H1 (cell line): ENCODE measurements at regions not wholly inside any gene's neighbourhood (a gene's known extent, or its start where the extent isn't known, plus 50 kb on each side); places are given as distances from the start of the nearest gene placed in this dataset.

Source experiments
- CTCF ChIA-PET: fragments of 300-600 bp; sonication (Branson Sonifier 250); formaldehyde crosslinking; loops from one replicate; lab custom pipeline; 2021; ENCODE audit not compliant: partially characterized antibody; lab: Charles Lee
- POLR2A ChIA-PET: fragments of 300-600 bp; sonication (Branson Sonifier 250); formaldehyde crosslinking; loops from one replicate; lab custom pipeline; 2021; ENCODE audit warnings: inconsistent platforms; ENCODE audit not compliant: partially characterized antibody; lab: Charles Lee
- DNase-seq, 2 experiments: peaks; one replicate each; pipeline versions ENCODE4 v3.0.0 to v3.0.0-alpha.2; 2010 to 2022; ENCODE audit warnings: low spot score in 2 of 2, low read depth in 1 of 2, mixed read lengths in 1 of 2
- FAIRE-seq: peaks from 2 replicates; lab custom pipeline; 2011; peaks lifted over from hg19 to GRCh38; lab: Jason Lieb, UNC
- H2AFZ ChIP-seq: 2 replicates; pipeline ENCODE4 v1.8.1; 2012; ENCODE audit warnings: low read length, inconsistent platforms
- H2AK5ac ChIP-seq: 2 replicates; pipeline ENCODE4 v1.6.1; 2013; ENCODE audit warnings: low read depth, low read length
- H2BK120ac ChIP-seq: replicated peaks from 2 replicates; pipeline ENCODE3; 2013; ENCODE audit warnings: low read depth, low read length, inconsistent platforms
- H2BK12ac ChIP-seq: 2 replicates; pipeline ENCODE4 v1.6.1; 2013; ENCODE audit warnings: low read depth, low read length
- H2BK15ac ChIP-seq: 2 replicates; pipeline ENCODE4 v1.6.1; 2013; ENCODE audit warnings: low read length
- H2BK20ac ChIP-seq: 2 replicates; pipeline ENCODE4 v1.6.1; 2013; ENCODE audit warnings: low read length
- H2BK5ac ChIP-seq: 2 replicates; pipeline ENCODE4 v1.6.1; 2013; ENCODE audit warnings: low read depth, low read length
- H3K14ac ChIP-seq: 2 replicates; pipeline ENCODE4 v1.6.1; 2013; ENCODE audit warnings: inconsistent platforms; ENCODE audit not compliant: insufficient read length
- H3K18ac ChIP-seq: 2 replicates; pipeline ENCODE4 v1.6.1; 2013; ENCODE audit warnings: low read length; ENCODE audit errors: extremely low read depth
- H3K23ac ChIP-seq: 2 replicates; pipeline ENCODE4 v1.6.1; 2013; ENCODE audit warnings: inconsistent platforms; ENCODE audit not compliant: insufficient read length
- H3K23me2 ChIP-seq: 2 replicates; pipeline ENCODE4 v1.6.1; 2013; ENCODE audit warnings: low read depth, low read length
- H3K27ac ChIP-seq: 2 replicates; pipeline ENCODE4 v1.6.1; 2011; ENCODE audit warnings: low read depth, low read length, inconsistent platforms
- H3K27me3 ChIP-seq, 4 experiments: replicated peaks in 1 of 4; 1 replicate in 1 of 4; 2 replicates in 3 of 4; pipeline versions ENCODE4 v1.6.1 to v1.8.1; 2011 to 2013; ENCODE audit warnings: low read length in 3 of 4, mild to moderate bottlenecking in 3 of 4, inconsistent platforms in 2 of 4, mixed read lengths in 2 of 4, moderate library complexity in 1 of 4; ENCODE audit not compliant: control insufficient read depth in 3 of 4, insufficient read depth in 3 of 4; ENCODE audit errors: extremely low read depth in 1 of 4
- H3K36me3 ChIP-seq, 4 experiments: 2 replicates each; pipeline versions ENCODE4 v1.6.1 to v1.8.1; 2011 to 2013; ENCODE audit warnings: mild to moderate bottlenecking in 4 of 4, low read length in 3 of 4, moderate library complexity in 2 of 4, control low read depth in 1 of 4, inconsistent platforms in 1 of 4; ENCODE audit not compliant: insufficient read depth in 4 of 4, control insufficient read depth in 2 of 4
- H3K4ac ChIP-seq: replicated peaks from 2 replicates; pipeline ENCODE3; 2013; ENCODE audit warnings: low read length, low read depth, mixed read lengths, inconsistent platforms; ENCODE audit not compliant: insufficient read length
- H3K4me1 ChIP-seq, 4 experiments: replicated peaks in 1 of 4; 1 replicate in 1 of 4; 2 replicates in 3 of 4; pipeline versions ENCODE4 v1.6.1 to v1.8.1; 2011 to 2013; ENCODE audit warnings: low read length in 3 of 4, inconsistent platforms in 2 of 4, mixed read lengths in 1 of 4; ENCODE audit not compliant: insufficient read depth in 4 of 4, control insufficient read depth in 3 of 4
- H3K4me2 ChIP-seq, 2 experiments: 2 replicates each; pipeline versions ENCODE4 v1.6.1 to v1.8.1; 2011 to 2013; ENCODE audit warnings: low read depth in 2 of 2, low read length in 2 of 2, control low read depth in 1 of 2, inconsistent platforms in 1 of 2, mild to moderate bottlenecking in 1 of 2; ENCODE audit not compliant: insufficient read depth in 1 of 2
- H3K4me3 ChIP-seq, 4 experiments: fragments of 200-600, 300-600 bp in 1 of 4; sonication (generic), shearing (Covaris generic), sonication (Bioruptor Twin) in 1 of 4; 2 replicates each; pipeline versions ENCODE4 v1.5.1 to v1.8.1; 2011 to 2016; ENCODE audit warnings: low read length in 4 of 4, low read depth in 3 of 4, control low read depth in 2 of 4, inconsistent platforms in 2 of 4, mild to moderate bottlenecking in 2 of 4, mixed read lengths in 1 of 4, moderate library complexity in 1 of 4; ENCODE audit not compliant: insufficient read depth in 2 of 4; ENCODE audit errors: extremely low read depth in 1 of 4
- H3K56ac ChIP-seq: replicated peaks from 2 replicates; pipeline ENCODE3; 2013; ENCODE audit warnings: low read depth, mild to moderate bottlenecking, mixed read lengths, low read length, inconsistent platforms; ENCODE audit not compliant: insufficient read length
- H3K79me1 ChIP-seq: 2 replicates; pipeline ENCODE4 v1.6.1; 2013; ENCODE audit warnings: low read depth, low read length, control low read depth
- H3K79me2 ChIP-seq, 2 experiments: 2 replicates each; pipeline versions ENCODE4 v1.6.1 to v1.8.1; 2012 to 2013; ENCODE audit warnings: low read length in 2 of 2, mild to moderate bottlenecking in 2 of 2, inconsistent platforms in 1 of 2; ENCODE audit not compliant: insufficient read depth in 2 of 2, control insufficient read depth in 1 of 2
- H3K9ac ChIP-seq, 4 experiments: replicated peaks in 1 of 4; 1 replicate in 1 of 4; 2 replicates in 3 of 4; pipeline versions ENCODE4 v1.6.1 to v1.8.1; 2011 to 2013; ENCODE audit warnings: low read depth in 3 of 4, low read length in 3 of 4, control low read depth in 2 of 4, mild to moderate bottlenecking in 2 of 4, moderate library complexity in 2 of 4, inconsistent platforms in 1 of 4; ENCODE audit errors: extremely low read depth in 1 of 4
- H3K9me3 ChIP-seq, 2 experiments: 2 replicates each; pipeline versions ENCODE4 v1.6.1 to v1.8.1; 2012 to 2013; ENCODE audit warnings: mild to moderate bottlenecking in 2 of 2, moderate library complexity in 2 of 2, control low read depth in 1 of 2, inconsistent platforms in 1 of 2, low read depth in 1 of 2, low read length in 1 of 2, mixed read lengths in 1 of 2; ENCODE audit not compliant: insufficient read depth in 2 of 2
- H4K20me1 ChIP-seq, 2 experiments: replicated peaks in 1 of 2; 2 replicates each; pipeline versions ENCODE3 to v1.8.1; 2011 to 2013; ENCODE audit warnings: inconsistent platforms in 2 of 2, low read length in 2 of 2, mild to moderate bottlenecking in 1 of 2; ENCODE audit not compliant: insufficient read depth in 2 of 2, control insufficient read depth in 1 of 2
- H4K5ac ChIP-seq: 2 replicates; pipeline ENCODE4 v1.6.1; 2013; ENCODE audit warnings: low read length, low read depth, mixed read lengths, inconsistent platforms; ENCODE audit not compliant: insufficient read length
- H4K8ac ChIP-seq: 2 replicates; pipeline ENCODE4 v1.8.0; 2013; ENCODE audit warnings: mild to moderate bottlenecking, moderate library complexity, low read length, inconsistent platforms; ENCODE audit not compliant: insufficient read depth; ENCODE audit errors: extremely low read depth
- H4K91ac ChIP-seq: replicated peaks from 2 replicates; pipeline ENCODE3; 2013; ENCODE audit warnings: low read length, mixed read lengths, inconsistent platforms; ENCODE audit not compliant: insufficient read length
- BACH1 ChIP-seq: IDR thresholded peaks from 2 replicates; pipeline ENCODE4 v1.6.1; 2012; ENCODE audit warnings: low read length, improper control_type of control experiment
- CBX5 ChIP-seq: fragments of 300-800, 300-1000 bp; sonication (generic); IDR thresholded peaks from 2 replicates; pipeline ENCODE4 v1.7.1; 2016; ENCODE audit warnings: antibody characterized with exemption, low read length, low read depth
- CHD1 ChIP-seq: IDR thresholded peaks from 2 replicates; pipeline ENCODE4 v1.6.1; 2012; ENCODE audit warnings: low read depth, low read length, improper control_type of control experiment
- CTBP2 ChIP-seq: IDR thresholded peaks from 2 replicates; pipeline ENCODE4 v1.7.0; 2011; ENCODE audit warnings: borderline replicate concordance, mild to moderate bottlenecking, moderate library complexity, mixed read lengths, low read length; ENCODE audit not compliant: insufficient read depth, insufficient read length
- EGR1 ChIP-seq: IDR thresholded peaks from 2 replicates; pipeline ENCODE4 v1.6.1; 2011; ENCODE audit warnings: low read depth, low read length, borderline replicate concordance
- EP300 ChIP-seq, 2 experiments: IDR thresholded peaks; 1 replicate in 1 of 2; 2 replicates in 1 of 2; pipeline ENCODE4 v1.6.1; 2011 to 2012; ENCODE audit warnings: low read depth in 2 of 2, low read length in 2 of 2, mild to moderate bottlenecking in 2 of 2, borderline replicate concordance in 1 of 2, inconsistent platforms in 1 of 2, moderate library complexity in 1 of 2
- FOSL1 ChIP-seq: IDR thresholded peaks from 2 replicates; pipeline ENCODE4 v1.6.1; 2011; ENCODE audit warnings: mild to moderate bottlenecking, low read depth, low read length, moderate library complexity; ENCODE audit not compliant: insufficient read depth
- GABPA ChIP-seq: IDR thresholded peaks from 2 replicates; pipeline ENCODE4 v1.6.1; 2011; ENCODE audit warnings: mild to moderate bottlenecking, low read length, moderate library complexity, borderline replicate concordance; ENCODE audit not compliant: insufficient read depth
- JUN ChIP-seq: IDR thresholded peaks from 2 replicates; pipeline ENCODE4 v1.6.1; 2011; ENCODE audit warnings: low read depth, mild to moderate bottlenecking, improper control_type of control experiment, low read length
- PHF8 ChIP-seq: fragments of 200-600 bp; sonication (generic); conservative IDR thresholded peaks from 2 replicates; pipeline ENCODE4 v1.7.1; 2012; ENCODE audit warnings: low read depth, mild to moderate bottlenecking, inconsistent platforms, low read length, moderate library complexity
- RNF2 ChIP-seq: fragments of 200-900, 300-1000 bp; sonication (generic); IDR thresholded peaks from 2 replicates; pipeline ENCODE4 v1.7.1; 2016; ENCODE audit warnings: borderline replicate concordance, low read depth, mild to moderate bottlenecking, antibody characterized with exemption, low read length; ENCODE audit not compliant: poor library complexity, severe bottlenecking; ENCODE audit errors: missing control alignments
- SP4 ChIP-seq: IDR thresholded peaks from 2 replicates; pipeline ENCODE4 v1.6.1; 2012; ENCODE audit warnings: low read length, inconsistent platforms
- SRF ChIP-seq: IDR thresholded peaks from 2 replicates; pipeline ENCODE4 v1.6.1; 2011; ENCODE audit warnings: mild to moderate bottlenecking, low read depth, low read length, moderate library complexity
- TBP ChIP-seq: IDR thresholded peaks from 2 replicates; pipeline ENCODE4 v1.6.1; 2011; ENCODE audit warnings: low read depth, low read length, improper control_type of control experiment
- WGBS, 2 experiments: shearing (Covaris generic) in 1 of 2; methylation state at CpG; one replicate each; pipeline versions ENCODE4 v1.1.6 to v1.1.7; 2013 to 2015; ENCODE audit warnings: low lambda C conversion rate in 2 of 2, mixed read lengths in 2 of 2, inconsistent platforms in 1 of 2, low coverage in 1 of 2, missing lambda C conversion rate in 1 of 2; ENCODE audit not compliant: insufficient replicate concordance in 2 of 2, insufficient coverage in 1 of 2, insufficient read length in 1 of 2; ENCODE audit errors: extremely low coverage in 1 of 2, missing lambda C conversion rate in 1 of 2; 5-methylcytosine and 5-hydroxymethylcytosine counted together

DNA sequence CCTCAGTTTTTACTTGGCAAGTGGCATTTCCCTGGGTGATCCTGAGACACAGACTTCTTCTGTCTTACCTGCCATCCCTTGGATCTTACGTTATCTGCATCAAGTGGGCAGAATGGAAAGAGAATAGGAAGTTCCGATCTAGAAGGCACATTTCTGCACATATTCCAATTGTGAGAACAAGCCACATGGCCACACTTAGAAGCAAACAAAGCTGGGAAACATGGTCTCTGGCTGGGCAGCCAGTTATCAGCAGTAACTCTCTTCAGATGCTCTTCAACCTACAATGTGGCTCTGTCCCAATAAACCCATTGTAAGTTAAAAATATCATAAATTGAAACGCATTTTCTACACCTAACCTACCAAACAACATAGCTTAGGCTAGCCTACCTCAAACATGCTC, 67.3 kb upstream of the CCN6 start:
- Histone ChIP-seq H3K79me2 (no peaks in the 10 kb centered on the region), H3K4me1 (peaks cover 0 to 9% (median 6%) of the 10 kb centered on the region in 4 experiments; a peak in 3 of 7 replicates), H2BK5ac (peak overlapping the region; percentile 28; the same call in 1 of the 2 replicates), H3K18ac (no peak overlapping the region), H4K20me1 (no peaks in the 10 kb centered on the region), H3K27me3 (0 out of 7 replicates have a peak, but pooled peaks cover 0 to 3% (median 0%) of the 10 kb centered on the region in 4 experiments), H2BK120ac (peak overlapping the region; percentile 85), H3K9me3 (no peaks in the 10 kb centered on the region), H3K36me3 (no peaks in the 10 kb centered on the region), H3K4me3 (no peak overlapping the region), H3K4me2 (no peak overlapping the region), H2BK15ac (no peak overlapping the region), H3K27ac (no peak overlapping the region), H4K91ac (no peak overlapping the region), H3K79me1 (no peaks in the 10 kb centered on the region), H3K56ac (no peak overlapping the region), H3K4ac (peak overlapping the region; percentile 17), H4K8ac (no peak overlapping the region), H2BK20ac (0 out of 2 replicates have a peak overlapping the region, but pooled peaks have one; percentile 37), H3K23ac (no peak overlapping the region), H2AFZ (no peak overlapping the region), H3K14ac (no peak overlapping the region), H3K23me2 (no peaks in the 10 kb centered on the region), H2BK12ac (peak overlapping the region; percentile 11; the same call in 1 of the 2 replicates), H2AK5ac (no peak overlapping the region; the same call in 1 of the 2 replicates), H4K5ac (no peak overlapping the region), H3K9ac (no peak overlapping the region)
- ChIA-PET CTCF (interaction anchor here (1.6 to 2.7 kb wide), 2 partner anchors 9 to 10 kb away, joined by 5 to 15 read pairs; no protein-coding TSS in a partner anchor), POLR2A (no interaction called here)
- no peak for DNase-seq
- WGBS, 2 experiments = 95% methylated on average over 3 of the region's 3 CpGs; no CpG with 5 or more reads in 1 of the 2 experiments
- FAIRE-seq = no peak
- TF ChIP-seq CBX5 (no peak), SRF (no peak), EGR1 (no peak), RNF2 (no peak), BACH1 (no peak), GABPA (no peak), SP4 (no peak), EP300 (IDR thresholded peaks at IDR 0.05; ENCODE audit: borderline replicate concordance in 1 of 2, low read depth in 2 of 2, low read length in 2 of 2) (no peak), JUN (no peak), TBP (no peak), PHF8 (no peak), FOSL1 (no peak), CHD1 (no peak), CTBP2 (no peak)
